ENCODE measurements at regions not wholly inside any gene's neighbourhood (a gene's known extent, or its start where the extent isn't known, plus 50 kb on each side); places are given as distances from the start of the nearest gene placed in this dataset.
A peak's percentile ranks its signal among the peaks of the same experiment; 100 is the strongest.

DNA sequence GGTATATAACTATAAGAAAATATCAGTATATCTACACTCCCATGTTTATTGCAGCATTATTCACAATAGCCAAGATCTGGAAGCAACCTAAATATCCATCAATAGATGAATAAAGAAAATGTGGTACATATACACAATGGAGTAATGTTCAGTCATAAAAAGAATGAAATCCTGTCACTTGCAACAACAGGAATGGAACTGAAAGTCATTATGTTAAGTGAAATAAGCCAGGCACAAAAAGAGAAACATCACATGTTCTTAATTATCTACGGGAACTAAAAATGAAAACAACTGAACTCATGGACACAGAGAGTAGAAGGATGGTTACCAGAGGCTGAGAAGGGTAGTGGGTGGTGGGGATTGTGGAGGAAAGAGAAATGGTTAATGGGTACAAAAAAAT lies 665.2 kb downstream of the TBC1D4 start:
- in situ Hi-C loops (cut with HindIII; ENCODE audit: low pct_unique_long_range_greater_than_20kb, low sequenced_read_pairs) = no loop called here
- no peak for DNase-seq (ENCODE audit: low read depth, low spot score)

DNA sequence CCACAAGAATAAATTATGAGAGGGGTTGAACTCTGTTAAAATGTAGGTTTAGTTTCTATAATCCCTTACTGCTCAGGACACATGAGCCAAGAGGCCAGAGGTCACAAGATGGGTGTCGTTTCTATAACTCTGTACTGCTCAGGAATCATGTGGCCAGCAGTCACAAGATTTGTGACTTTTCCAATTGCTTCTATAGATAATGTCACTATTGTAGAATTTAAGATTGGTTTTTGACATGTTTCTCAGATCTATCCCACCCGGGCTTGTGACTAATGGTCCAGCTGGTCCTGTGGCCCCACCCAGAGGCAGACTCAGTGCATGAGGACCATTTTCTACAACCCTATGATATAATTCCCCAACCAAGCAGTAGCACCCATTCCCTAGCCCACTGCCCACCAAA lies 662.0 kb upstream of the KLF12 start:
- peak; percentile 95 for DNase-seq (ENCODE audit: low read depth, low spot score)
- in situ Hi-C loops (cut with HindIII; ENCODE audit: low pct_unique_long_range_greater_than_20kb, low sequenced_read_pairs) = no loop called here

DNA sequence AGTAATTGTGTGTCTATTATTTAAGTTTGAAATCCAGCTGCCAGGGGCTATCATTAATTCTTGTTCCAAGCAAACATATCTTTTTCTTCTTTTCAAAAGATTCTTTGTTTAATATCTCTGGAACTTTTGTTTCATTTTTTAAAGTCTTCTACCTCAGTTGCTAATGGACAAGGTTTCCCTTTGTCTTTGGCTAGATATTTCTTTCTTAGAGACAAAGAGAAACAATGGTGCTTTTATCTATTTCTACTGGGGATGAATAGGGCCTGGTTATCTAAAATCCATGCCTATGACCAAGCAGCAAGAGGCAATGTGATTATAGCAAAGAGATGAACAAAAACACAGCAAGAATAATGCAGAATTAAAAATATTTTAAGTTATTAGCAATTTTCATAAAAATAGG lies 661.3 kb upstream of the KLF12 start:
- DNase-seq (ENCODE audit: low read depth, low spot score) = peak; percentile 96
- in situ Hi-C loops (cut with HindIII; ENCODE audit: low pct_unique_long_range_greater_than_20kb, low sequenced_read_pairs) = no loop called here

DNA sequence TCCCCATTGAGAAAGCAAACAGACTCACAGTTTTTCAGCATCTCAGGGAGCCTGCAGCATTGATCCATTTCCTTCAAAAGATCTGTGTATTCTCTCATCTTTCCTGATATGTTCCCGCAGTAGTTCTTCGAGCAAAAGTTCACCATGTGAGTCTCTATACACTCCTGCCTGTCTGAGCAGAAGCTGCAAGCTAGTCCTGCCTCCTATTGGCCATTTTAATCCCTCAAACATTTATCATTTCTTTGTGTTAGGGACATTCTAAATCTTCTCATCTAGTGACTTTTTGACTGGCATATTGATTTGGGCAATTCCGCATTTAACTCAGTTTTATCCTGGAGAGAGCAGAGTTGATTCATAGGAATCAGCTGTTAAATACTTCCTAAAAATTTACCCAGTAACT lies 660.4 kb upstream of the KLF12 start:
- in situ Hi-C loops (cut with HindIII; ENCODE audit: low pct_unique_long_range_greater_than_20kb, low sequenced_read_pairs) = no loop called here
- peak; percentile 66 for DNase-seq (ENCODE audit: low read depth, low spot score)

DNA sequence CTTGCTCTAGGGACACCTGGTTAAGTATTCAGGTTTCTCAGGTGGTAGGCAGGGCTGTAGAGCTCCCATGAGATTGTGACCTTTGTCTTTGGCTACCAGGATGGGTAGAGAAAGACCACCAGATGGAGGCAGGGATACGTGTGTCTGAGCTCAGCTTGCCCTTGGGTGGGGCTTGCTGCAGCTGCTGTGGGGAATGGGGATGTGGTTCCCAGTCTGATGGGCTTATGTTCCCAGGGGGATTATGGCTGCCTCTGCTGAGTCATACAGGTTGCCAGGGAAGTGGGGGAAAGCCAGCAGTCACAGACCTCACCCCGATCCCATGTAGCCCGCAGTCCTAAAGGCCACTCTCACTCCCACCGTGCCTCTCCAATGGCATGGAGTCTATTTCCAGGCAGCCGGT lies 659.9 kb upstream of the KLF12 start:
- DNase-seq (ENCODE audit: low read depth, low spot score) = no peak
- in situ Hi-C loops (cut with HindIII; ENCODE audit: low pct_unique_long_range_greater_than_20kb, low sequenced_read_pairs) = no loop called here

DNA sequence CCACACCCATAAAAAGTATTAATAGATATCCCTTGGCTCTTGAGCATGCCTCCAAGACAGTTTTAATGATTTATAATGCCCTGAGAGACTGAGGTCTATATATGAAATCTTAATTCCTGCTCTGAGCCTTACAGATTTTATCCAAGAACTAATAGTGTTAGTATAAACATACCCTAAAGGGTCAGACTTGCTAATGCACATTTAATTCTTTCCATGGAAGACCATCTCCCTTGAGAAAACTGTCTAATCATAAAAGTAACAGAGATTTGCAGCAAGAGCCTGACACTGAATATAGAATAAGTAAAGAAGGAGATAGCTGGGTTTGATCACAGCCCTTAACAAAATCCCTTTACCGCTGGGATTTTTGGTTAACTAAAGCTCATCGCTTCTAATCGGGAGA lies 650.8 kb upstream of the KLF12 start:
- in situ Hi-C loops (cut with HindIII; ENCODE audit: low pct_unique_long_range_greater_than_20kb, low sequenced_read_pairs) = no loop called here
- DNase-seq (ENCODE audit: low read depth, low spot score) = no peak

DNA sequence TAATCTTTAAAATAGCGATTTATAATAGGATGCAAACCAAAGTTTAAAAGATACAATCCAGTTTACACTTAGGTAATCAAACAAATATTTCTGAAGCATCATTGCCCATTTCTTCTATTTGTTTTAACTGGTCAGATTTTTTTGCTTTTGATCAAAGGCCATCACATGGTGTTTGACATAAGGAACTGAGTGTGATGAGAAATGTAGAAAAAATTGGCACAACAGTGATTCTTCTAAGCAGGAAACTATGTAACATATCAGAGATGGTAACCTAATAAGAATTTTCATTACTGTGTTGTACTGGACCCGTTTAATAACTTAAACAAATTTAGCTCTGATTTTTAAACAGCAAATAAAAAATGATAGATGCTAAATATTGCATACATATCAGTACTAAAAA lies 644.7 kb upstream of the KLF12 start:
- in situ Hi-C loops (cut with HindIII; ENCODE audit: low pct_unique_long_range_greater_than_20kb, low sequenced_read_pairs) = no loop called here
- DNase-seq (ENCODE audit: low read depth, low spot score) = no peak

DNA sequence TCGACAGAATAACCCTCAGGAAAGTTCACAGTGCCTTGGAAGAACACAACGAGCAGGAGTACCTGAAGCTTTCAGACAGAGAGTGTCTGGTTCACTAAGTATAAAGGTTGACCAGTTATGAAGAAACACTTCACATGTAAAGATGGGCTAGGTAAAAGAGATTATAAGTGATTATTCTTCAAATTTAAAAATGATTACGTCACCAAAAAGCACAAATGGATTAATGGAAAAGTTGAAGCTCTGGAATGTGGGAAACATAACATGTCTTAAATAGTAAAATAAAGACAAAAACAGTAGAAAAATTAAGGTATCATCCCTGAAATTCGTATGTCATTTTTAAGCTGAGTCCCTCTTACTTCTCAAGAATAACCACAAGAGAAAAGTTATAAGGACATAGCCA lies 643.9 kb upstream of the KLF12 start:
- no peak for DNase-seq (ENCODE audit: low read depth, low spot score)
- in situ Hi-C loops (cut with HindIII; ENCODE audit: low pct_unique_long_range_greater_than_20kb, low sequenced_read_pairs) = no loop called here

DNA sequence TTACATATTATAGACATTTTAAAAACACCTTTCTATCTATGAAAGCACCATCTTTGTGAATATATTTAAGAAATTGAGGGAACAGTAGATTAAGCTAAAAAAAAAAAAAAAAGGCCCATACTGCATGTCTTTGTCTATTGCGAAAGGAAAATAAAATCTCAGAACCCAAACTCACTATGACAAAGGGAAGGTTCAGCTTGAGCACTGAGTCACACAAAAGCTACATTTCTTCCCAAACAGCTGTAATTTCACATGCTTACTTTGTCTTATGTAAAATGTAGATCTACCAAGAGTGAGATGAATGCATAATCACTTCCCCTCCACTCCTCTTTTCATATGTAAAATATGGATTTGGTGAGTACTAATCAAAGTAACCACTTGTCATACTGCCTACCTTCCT lies 640.1 kb upstream of the KLF12 start:
- no peak for DNase-seq (ENCODE audit: low read depth, low spot score)
- in situ Hi-C loops (cut with HindIII; ENCODE audit: low pct_unique_long_range_greater_than_20kb, low sequenced_read_pairs) = no loop called here

DNA sequence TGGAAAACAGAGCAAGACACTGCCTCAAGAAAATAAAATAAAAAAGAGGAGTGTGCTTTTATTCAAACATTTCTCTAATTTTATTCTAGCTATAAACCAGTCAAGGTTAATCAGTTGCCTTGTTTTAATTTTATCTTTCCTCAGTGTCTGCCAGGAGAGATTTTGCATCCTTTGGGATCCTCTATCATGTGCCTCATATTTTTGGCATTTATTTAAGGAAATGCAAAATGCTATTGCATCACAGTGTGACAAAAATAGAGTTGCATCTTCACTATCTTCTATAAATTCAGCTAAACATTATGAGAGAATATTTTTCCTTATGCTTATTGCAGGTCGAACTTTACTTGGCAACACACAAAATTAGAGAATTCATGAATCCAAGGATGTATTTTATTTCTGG lies 639.0 kb upstream of the KLF12 start:
- in situ Hi-C loops (cut with HindIII; ENCODE audit: low pct_unique_long_range_greater_than_20kb, low sequenced_read_pairs) = no loop called here
- DNase-seq (ENCODE audit: low read depth, low spot score) = no peak

DNA sequence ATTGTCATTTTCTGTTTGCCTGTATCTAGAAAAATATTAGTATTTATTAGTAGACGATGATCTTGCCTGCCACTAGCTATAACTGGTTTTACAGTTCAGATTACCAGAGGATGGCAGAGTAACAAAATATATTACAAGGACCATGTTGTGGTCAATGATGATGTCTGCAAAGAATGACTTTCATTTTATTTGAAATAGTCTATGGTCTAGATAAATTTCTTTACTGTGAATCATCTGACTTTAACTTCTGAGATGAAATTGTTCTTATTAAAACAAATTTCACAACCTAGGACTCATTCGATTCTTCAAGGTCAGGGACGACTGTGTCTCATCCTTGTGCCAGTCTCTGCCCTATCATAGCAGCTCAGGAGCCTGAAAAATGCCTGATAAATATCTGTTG lies 637.8 kb upstream of the KLF12 start:
- in situ Hi-C loops (cut with HindIII; ENCODE audit: low pct_unique_long_range_greater_than_20kb, low sequenced_read_pairs) = no loop called here
- DNase-seq (ENCODE audit: low read depth, low spot score) = peak; percentile 8

DNA sequence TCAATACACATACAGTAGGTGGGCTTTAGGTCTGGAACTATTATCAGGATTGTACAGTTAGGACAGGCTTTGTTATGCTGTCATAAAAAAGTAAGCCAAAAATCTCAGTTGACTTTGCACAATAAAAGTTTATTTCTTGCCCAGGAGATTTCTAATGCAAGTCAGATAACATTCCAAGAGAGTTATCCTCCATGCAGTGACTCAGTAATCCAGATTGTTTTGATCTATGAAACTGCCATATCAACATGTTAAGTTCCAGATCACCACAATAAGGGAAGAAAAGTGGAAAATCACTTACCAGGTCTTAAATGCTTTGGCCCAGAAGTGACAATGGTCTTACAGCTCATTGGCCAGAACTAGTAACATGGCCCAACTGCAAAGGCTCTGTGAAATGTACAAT lies 636.2 kb upstream of the KLF12 start:
- in situ Hi-C loops (cut with HindIII; ENCODE audit: low pct_unique_long_range_greater_than_20kb, low sequenced_read_pairs) = no loop called here
- DNase-seq (ENCODE audit: low read depth, low spot score) = no peak

DNA sequence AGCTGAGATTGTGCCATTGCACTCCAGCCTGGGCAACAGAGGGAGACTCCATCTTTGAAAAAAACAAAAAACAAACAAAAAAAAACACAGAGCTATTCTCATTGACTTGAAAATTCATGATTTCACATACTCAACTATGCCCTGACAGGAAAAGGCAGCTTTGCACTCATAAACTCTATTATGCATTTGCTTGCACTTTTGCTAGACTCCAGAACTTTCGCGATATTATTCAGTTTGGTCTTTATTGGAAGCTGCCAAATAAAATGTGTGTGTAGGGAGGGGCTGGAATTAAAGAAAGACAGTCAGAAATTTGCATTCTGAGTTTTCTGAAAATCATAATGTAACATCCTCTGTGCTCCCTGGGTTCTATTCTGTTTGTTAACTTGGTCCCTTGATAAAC lies 635.1 kb upstream of the KLF12 start:
- DNase-seq (ENCODE audit: low read depth, low spot score) = no peak
- in situ Hi-C loops (cut with HindIII; ENCODE audit: low pct_unique_long_range_greater_than_20kb, low sequenced_read_pairs) = no loop called here

DNA sequence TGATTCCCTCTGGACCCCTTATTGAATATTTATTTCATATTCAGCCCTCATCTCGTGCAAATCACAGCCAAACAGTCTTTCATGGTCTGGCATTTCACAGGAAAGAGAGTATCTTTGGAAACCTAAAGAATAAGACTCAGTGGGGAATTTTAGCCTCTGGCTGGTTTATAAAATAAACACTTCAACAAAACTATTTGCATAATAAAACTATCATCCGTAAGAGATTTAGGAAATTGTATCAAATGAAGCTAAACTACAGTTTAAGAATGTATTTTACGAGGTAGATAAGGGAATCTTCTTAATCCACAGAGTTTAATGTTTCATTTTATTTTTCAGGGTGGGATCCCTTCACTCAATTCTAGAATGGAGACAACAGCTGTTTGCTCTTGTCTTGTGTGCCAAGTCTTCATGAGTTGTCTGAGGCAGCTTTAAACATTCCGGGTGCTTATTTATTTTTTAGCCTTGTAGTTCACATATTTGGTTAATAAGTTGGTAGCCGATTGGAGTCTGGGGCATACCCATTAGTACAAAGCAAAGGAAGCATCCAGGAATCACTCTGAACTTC lies 634.4 kb upstream of the KLF12 start:
- in situ Hi-C loops (cut with HindIII; ENCODE audit: low pct_unique_long_range_greater_than_20kb, low sequenced_read_pairs) = no loop called here
- DNase-seq (ENCODE audit: low read depth, low spot score) = no peak

DNA sequence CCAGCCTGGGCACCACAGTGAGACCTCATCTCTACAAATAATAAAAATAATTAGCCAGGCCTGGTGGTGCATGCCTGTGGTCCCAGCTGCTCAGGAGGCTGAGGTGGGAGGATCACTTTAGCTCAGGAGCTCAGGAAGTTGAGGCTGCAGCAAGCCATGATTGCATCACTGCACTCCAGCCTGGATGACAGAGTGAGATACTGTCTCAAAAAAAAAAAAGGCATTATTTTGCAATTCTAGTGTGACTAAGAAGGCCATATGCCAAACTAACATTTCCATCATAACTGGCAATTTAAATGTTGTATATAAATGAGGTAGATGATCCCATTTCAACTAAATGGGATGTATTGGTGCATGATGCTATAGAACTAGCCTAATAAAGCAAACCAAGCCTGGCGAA lies 632.8 kb upstream of the KLF12 start:
- in situ Hi-C loops (cut with HindIII; ENCODE audit: low pct_unique_long_range_greater_than_20kb, low sequenced_read_pairs) = no loop called here
- no peak for DNase-seq (ENCODE audit: low read depth, low spot score)

DNA sequence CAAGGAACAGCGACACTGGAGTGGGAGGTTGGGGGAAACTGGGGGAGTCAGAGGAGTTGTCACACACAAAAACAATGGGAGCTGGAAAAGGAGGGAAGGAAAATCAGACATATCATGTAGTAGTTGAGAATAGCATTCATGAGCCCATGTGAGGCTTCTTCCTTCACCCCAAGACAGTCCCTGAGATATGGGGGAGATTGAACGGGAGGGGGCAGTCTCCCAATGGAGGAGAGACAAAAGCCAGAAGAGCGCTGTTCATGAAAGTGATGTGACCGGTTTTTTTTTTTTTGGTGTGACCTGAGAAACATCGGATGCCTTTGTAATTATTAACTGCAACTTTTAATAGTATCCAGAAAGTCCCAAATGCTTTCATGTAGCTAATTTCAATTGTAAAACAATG lies 631.8 kb upstream of the KLF12 start:
- no peak for DNase-seq (ENCODE audit: low read depth, low spot score)
- in situ Hi-C loops (cut with HindIII; ENCODE audit: low pct_unique_long_range_greater_than_20kb, low sequenced_read_pairs) = no loop called here

DNA sequence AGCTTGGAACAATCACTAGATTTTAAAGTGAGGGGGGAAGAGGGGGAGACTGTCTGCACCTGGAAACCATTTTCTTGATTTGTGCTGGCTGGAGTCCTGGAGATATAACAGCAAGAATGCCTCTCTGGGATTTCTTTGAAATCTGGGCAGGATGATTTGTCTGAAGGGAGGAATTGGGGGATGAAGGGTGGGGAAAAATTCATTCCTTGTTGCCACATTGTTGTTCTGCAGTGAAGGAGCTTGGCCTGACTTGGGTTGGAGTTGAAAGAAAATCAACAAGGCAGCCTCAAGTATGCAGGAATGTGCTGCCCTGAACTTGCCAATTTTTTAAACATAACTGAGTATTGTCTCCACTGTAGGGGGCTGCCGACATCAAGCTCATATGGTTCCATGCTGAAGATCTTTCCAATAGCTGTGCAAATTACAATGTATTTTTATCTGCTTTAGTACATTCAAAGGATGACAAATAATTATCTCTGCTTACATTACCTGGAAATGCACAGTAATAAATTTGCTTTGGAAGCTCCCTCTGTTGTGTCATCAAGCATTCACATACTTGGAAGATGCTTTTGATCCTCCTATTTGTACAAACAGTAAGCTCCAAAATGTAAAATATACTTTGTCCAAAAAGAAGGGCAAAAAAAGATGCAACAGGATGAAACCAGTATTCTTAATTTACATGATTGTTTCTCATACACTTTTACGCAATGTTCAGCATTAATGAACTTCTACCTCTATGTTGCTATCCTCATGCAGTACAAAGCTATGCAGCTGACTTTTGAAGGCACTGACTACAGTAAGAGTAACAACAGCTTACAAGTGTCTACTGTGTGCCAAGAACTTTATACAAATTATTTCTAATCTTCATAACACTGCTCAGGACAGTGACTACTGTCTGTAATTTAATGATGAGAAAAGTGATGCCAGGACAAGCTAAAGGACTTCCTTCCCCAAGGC lies 627.9 kb upstream of the KLF12 start:
- in situ Hi-C loops (cut with HindIII; ENCODE audit: low pct_unique_long_range_greater_than_20kb, low sequenced_read_pairs) = no loop called here
- DNase-seq (ENCODE audit: low read depth, low spot score) = no peak

DNA sequence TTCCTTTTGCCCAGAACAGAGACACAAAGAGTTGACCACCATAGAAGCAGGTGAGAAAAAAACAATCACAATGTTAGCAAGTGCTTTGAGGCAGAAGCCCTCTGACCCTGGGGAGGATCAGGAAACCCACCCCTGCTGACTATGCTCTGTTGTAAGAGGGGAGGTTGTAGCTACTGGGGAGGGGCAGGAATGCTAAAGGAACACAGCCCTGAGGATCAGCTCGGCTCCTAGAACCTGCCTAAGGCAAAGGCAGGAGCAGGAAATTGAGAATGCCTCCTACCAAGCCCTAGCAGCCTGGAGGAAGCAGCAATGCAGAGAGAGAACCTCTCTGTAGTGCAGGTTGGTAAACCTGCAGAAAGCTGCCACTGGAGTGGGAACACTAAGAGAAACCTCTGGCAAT lies 624.0 kb upstream of the KLF12 start:
- DNase-seq (ENCODE audit: low read depth, low spot score) = no peak
- in situ Hi-C loops (cut with HindIII; ENCODE audit: low pct_unique_long_range_greater_than_20kb, low sequenced_read_pairs) = no loop called here

DNA sequence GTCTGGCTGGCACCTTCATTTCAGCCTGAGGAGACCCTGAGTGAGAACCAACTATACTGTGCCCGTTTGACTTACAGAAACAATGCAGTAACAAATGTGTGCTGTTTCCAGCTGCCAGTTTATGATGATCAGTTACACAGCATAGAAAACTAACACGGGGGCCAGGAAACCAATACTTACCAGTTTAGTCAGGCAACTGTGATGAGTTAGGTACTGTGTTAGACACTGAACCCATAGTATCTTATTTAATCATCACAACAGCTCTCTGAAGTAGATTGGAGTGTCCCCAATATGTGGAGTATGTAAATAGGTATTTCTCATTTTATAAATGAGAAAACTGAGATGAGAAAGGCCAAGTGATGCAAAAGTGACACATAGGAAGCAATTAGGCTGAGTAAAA lies 620.9 kb upstream of the KLF12 start:
- in situ Hi-C loops (cut with HindIII; ENCODE audit: low pct_unique_long_range_greater_than_20kb, low sequenced_read_pairs) = no loop called here

More for the DNA sequence above, 620.9 kb upstream of the KLF12 start:
- DNase-seq (ENCODE audit: low read depth, low spot score) = no peak

All from SK-MEL-5 (cell line).